GM23338 (cell line): ENCODE measurements at regions not wholly inside any gene's neighbourhood (a gene's known extent, or its start where the extent isn't known, plus 50 kb on each side); places are given as distances from the start of the nearest gene placed in this dataset.
A peak's percentile ranks its signal among the peaks of the same experiment; 100 is the strongest.

ENCODE experiments used
- ATAC-seq: fragments of 200-7000 bp; cut with Tn5 transposase; 3 replicates; pipeline ENCODE4 v1.9.1; 2020
- DNase-seq: peaks from one replicate; pipeline ENCODE4 v3.0.0-alpha.2; 2015; ENCODE audit warnings: low spot score
- H2AFZ ChIP-seq: fragments of 200-600 bp; sonication (generic); 2 replicates; pipeline ENCODE4 v1.8.0; 2016; ENCODE audit warnings: antibody characterized with exemption, mild to moderate bottlenecking, moderate library complexity
- H3F3A ChIP-seq: fragments of 200-600 bp; sonication (generic); replicated peaks from 2 replicates; pipeline ENCODE4 v1.8.0; 2017; ENCODE audit warnings: antibody characterized with exemption, mixed run types, low read depth
- H3K27ac ChIP-seq: fragments of 200-600 bp; sonication (generic); 2 replicates; pipeline ENCODE4 v1.6.1; 2016; ENCODE audit warnings: low read depth
- H3K27me3 ChIP-seq: fragments of 200-600 bp; sonication (generic); 2 replicates; pipeline ENCODE4 v1.8.0; 2016; ENCODE audit warnings: mild to moderate bottlenecking, mixed run types, moderate library complexity; ENCODE audit not compliant: insufficient read depth
- H3K36me3 ChIP-seq: fragments of 200-600 bp; sonication (generic); 2 replicates; pipeline ENCODE4 v1.8.0; 2016; ENCODE audit warnings: mild to moderate bottlenecking; ENCODE audit not compliant: insufficient read depth
- H3K4me1 ChIP-seq: fragments of 200-600 bp; sonication (generic); 2 replicates; pipeline ENCODE4 v1.8.0; 2016; ENCODE audit warnings: mild to moderate bottlenecking, moderate library complexity; ENCODE audit not compliant: insufficient read depth
- H3K4me2 ChIP-seq: fragments of 200-600 bp; sonication (generic); 2 replicates; pipeline ENCODE4 v1.7.1; 2017; ENCODE audit warnings: mixed run types
- H3K4me3 ChIP-seq: fragments of 200-600 bp; sonication (generic); 2 replicates; pipeline ENCODE4 v1.6.1; 2016; ENCODE audit warnings: mixed run types
- H3K79me2 ChIP-seq: fragments of 200-600 bp; sonication (generic); replicated peaks from 2 replicates; pipeline ENCODE4 v1.8.0; 2017; ENCODE audit warnings: mild to moderate bottlenecking; ENCODE audit not compliant: insufficient read depth
- H3K9me2 ChIP-seq: fragments of 200-600 bp; sonication (generic); 2 replicates; pipeline ENCODE4 v1.8.0; 2017; ENCODE audit not compliant: insufficient read depth
- H4K20me1 ChIP-seq: fragments of 200-600 bp; sonication (generic); replicated peaks from 2 replicates; pipeline ENCODE4 v1.8.0; 2017; ENCODE audit warnings: mild to moderate bottlenecking; ENCODE audit not compliant: insufficient read depth
- H3K27ac Mint-ChIP-seq: 2 replicates; pipeline ENCODE4 v1.8.0; 2020; ENCODE audit warnings: inconsistent platforms, mild to moderate bottlenecking, moderate library complexity, mixed read lengths
- H3K27me3 Mint-ChIP-seq: 3 replicates; pipeline ENCODE4 v1.8.0; 2022; ENCODE audit warnings: low read depth, mild to moderate bottlenecking, moderate library complexity, mixed read lengths, inconsistent platforms; ENCODE audit not compliant: insufficient read depth, poor library complexity
- H3K36me3 Mint-ChIP-seq: 3 replicates; pipeline ENCODE4 v1.8.0; 2021; ENCODE audit warnings: low read depth, mild to moderate bottlenecking, inconsistent platforms, moderate library complexity, mixed read lengths
- H3K4me1 Mint-ChIP-seq: 3 replicates; pipeline ENCODE4 v1.8.0; 2020; ENCODE audit warnings: mild to moderate bottlenecking, inconsistent platforms, mixed read lengths
- H3K4me3 Mint-ChIP-seq: 3 replicates; pipeline ENCODE4 v1.8.0; 2021; ENCODE audit warnings: moderate library complexity, mild to moderate bottlenecking, inconsistent platforms, mixed read lengths
- H3K9me3 Mint-ChIP-seq: 3 replicates; pipeline ENCODE4 v1.8.0; 2020; ENCODE audit warnings: moderate library complexity, mild to moderate bottlenecking, inconsistent platforms, mixed read lengths
- CREB1 ChIP-seq: fragments of 250-450 bp; sonication (Bioruptor Pico); IDR thresholded peaks from 2 replicates; pipeline ENCODE4 v1.5.0; 2020; ENCODE audit warnings: low read depth, mild to moderate bottlenecking, moderate library complexity
- EZH2 ChIP-seq: fragments of 200-600 bp; sonication (generic); IDR thresholded peaks from one replicate; pipeline ENCODE4 v1.8.0; 2017; ENCODE audit warnings: antibody characterized with exemption, mild to moderate bottlenecking, low read depth; ENCODE audit not compliant: unreplicated experiment
- EZH2phosphoT487 ChIP-seq: fragments of 200-600 bp; sonication (generic); IDR thresholded peaks from one replicate; pipeline ENCODE4 v1.8.1; 2018; ENCODE audit warnings: antibody characterized with exemption; ENCODE audit not compliant: unreplicated experiment
- NANOG ChIP-seq: IDR thresholded peaks from 2 replicates; pipeline ENCODE4 v1.6.1; 2016; ENCODE audit warnings: antibody characterized with exemption, borderline replicate concordance
- POLR2AphosphoS5 ChIP-seq: IDR thresholded peaks from 2 replicates; pipeline ENCODE4 v1.6.1; 2016; ENCODE audit warnings: antibody characterized with exemption, low read depth
- ZNF331 ChIP-seq: fragments of 250-450 bp; sonication (Bioruptor Pico); IDR thresholded peaks from 2 replicates; pipeline ENCODE4 v1.5.0; 2020; ENCODE audit warnings: low read depth, mild to moderate bottlenecking, moderate library complexity
- ZNF462 ChIP-seq: fragments of 250-450 bp; sonication (Bioruptor Pico); IDR thresholded peaks from 2 replicates; pipeline ENCODE4 v1.5.0; 2020; ENCODE audit warnings: mild to moderate bottlenecking, moderate library complexity
- TF ChIP-seq, protein P1 (sequence below): IDR thresholded peaks from one replicate; pipeline ENCODE4 v1.6.1; 2018; ENCODE audit warnings: antibody characterized with exemption; ENCODE audit not compliant: unreplicated experiment

DNA sequence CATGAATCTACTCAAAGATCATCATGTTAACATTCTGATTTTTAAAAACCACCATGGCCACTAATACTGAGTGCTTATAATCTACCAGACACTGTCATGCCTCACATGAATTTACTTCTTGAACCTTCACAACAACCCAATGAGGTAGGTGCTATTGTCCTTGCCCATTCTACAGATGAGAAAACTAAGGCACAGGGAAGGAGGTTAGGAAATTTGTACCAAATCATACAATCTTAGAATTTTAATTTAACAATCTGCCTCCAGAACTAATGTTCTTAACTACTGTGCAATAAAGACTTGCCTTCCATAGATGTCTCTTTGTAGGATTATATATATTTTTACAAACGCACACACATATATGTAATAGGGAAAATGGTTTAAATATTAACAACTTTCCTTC, 269.5 kb downstream of the ALDH8A1 start (continued):
- TF ChIP-seq, protein P1, sequence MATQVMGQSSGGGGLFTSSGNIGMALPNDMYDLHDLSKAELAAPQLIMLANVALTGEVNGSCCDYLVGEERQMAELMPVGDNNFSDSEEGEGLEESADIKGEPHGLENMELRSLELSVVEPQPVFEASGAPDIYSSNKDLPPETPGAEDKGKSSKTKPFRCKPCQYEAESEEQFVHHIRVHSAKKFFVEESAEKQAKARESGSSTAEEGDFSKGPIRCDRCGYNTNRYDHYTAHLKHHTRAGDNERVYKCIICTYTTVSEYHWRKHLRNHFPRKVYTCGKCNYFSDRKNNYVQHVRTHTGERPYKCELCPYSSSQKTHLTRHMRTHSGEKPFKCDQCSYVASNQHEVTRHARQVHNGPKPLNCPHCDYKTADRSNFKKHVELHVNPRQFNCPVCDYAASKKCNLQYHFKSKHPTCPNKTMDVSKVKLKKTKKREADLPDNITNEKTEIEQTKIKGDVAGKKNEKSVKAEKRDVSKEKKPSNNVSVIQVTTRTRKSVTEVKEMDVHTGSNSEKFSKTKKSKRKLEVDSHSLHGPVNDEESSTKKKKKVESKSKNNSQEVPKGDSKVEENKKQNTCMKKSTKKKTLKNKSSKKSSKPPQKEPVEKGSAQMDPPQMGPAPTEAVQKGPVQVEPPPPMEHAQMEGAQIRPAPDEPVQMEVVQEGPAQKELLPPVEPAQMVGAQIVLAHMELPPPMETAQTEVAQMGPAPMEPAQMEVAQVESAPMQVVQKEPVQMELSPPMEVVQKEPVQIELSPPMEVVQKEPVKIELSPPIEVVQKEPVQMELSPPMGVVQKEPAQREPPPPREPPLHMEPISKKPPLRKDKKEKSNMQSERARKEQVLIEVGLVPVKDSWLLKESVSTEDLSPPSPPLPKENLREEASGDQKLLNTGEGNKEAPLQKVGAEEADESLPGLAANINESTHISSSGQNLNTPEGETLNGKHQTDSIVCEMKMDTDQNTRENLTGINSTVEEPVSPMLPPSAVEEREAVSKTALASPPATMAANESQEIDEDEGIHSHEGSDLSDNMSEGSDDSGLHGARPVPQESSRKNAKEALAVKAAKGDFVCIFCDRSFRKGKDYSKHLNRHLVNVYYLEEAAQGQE: no peak
- no peak for TF ChIP-seq POLR2AphosphoS5

- no peaks in the 10 kb centered on the region for H3K36me3 ChIP-seq
- TF ChIP-seq POLR2AphosphoS5 (no peak), NANOG (no peak)
- H3K4me3 ChIP-seq: no peak overlapping the region
- H3K4me1 Mint-ChIP-seq: peaks cover 17% of the 10 kb centered on the region
- H4K20me1 ChIP-seq: no peaks in the 10 kb centered on the region
- H3K9me2 ChIP-seq: no peaks in the 10 kb centered on the region
- H3K27me3 ChIP-seq: no peaks in the 10 kb centered on the region
- peaks cover 1% of the 10 kb centered on the region for H3K27me3 Mint-ChIP-seq
- ATAC-seq: no peak
- H3K9me3 Mint-ChIP-seq: no peaks in the 10 kb centered on the region
- H3F3A ChIP-seq: no peaks in the 10 kb centered on the region
- peaks cover 5% of the 10 kb centered on the region; the same call in 1 of the 2 replicates for H3K4me1 ChIP-seq
- no peaks in the 10 kb centered on the region; the same call in 2 of the 3 replicates for H3K36me3 Mint-ChIP-seq
- H2AFZ ChIP-seq: no peak overlapping the region
- H3K4me2 ChIP-seq: no peak overlapping the region
- no peak for DNase-seq
- H3K27ac Mint-ChIP-seq: no peak overlapping the region
- H3K27ac ChIP-seq: no peak overlapping the region
- no peaks in the 10 kb centered on the region for H3K79me2 ChIP-seq
- H3K4me3 Mint-ChIP-seq: no peak overlapping the region
These were observed 269.9 kb downstream of the ALDH8A1 start for GRCh38 chr6:134680021-134680420.

GRCh38 chr6:134678436-134678889, 271.4 kb downstream of the ALDH8A1 start:
- peaks cover 1% of the 10 kb centered on the region for H3K27me3 Mint-ChIP-seq
- TF ChIP-seq CREB1 (no peak), EZH2phosphoT487 (no peak), ZNF462 (CRISPR knock-in tag) (no peak), EZH2 (no peak), NANOG (no peak), ZNF331 (CRISPR knock-in tag) (no peak)

More at GRCh38 chr6:134678436-134678889, 271.4 kb downstream of the ALDH8A1 start:
- DNase-seq: no peak
- no peak overlapping the region; the same call in 1 of the 2 replicates for H3K27ac Mint-ChIP-seq
- no peak overlapping the region for H3K4me2 ChIP-seq
- H3K4me3 ChIP-seq: no peak overlapping the region
- H3K27ac ChIP-seq: no peak overlapping the region
- no peaks in the 10 kb centered on the region for H3K36me3 ChIP-seq
- peaks cover 8% of the 10 kb centered on the region; the same call in 1 of the 2 replicates for H3K4me1 ChIP-seq
- H3K36me3 Mint-ChIP-seq: no peaks in the 10 kb centered on the region; the same call in 2 of the 3 replicates
- H3K27me3 ChIP-seq: no peaks in the 10 kb centered on the region
- H2AFZ ChIP-seq: peak overlapping the region; percentile 63; the same call in 1 of the 2 replicates
- no peaks in the 10 kb centered on the region for H3K9me3 Mint-ChIP-seq
- H3F3A ChIP-seq: no peaks in the 10 kb centered on the region
- no peaks in the 10 kb centered on the region for H4K20me1 ChIP-seq
- H3K9me2 ChIP-seq: no peaks in the 10 kb centered on the region
- peaks cover 25% of the 10 kb centered on the region for H3K4me1 Mint-ChIP-seq
- no peak for ATAC-seq
- H3K79me2 ChIP-seq: no peaks in the 10 kb centered on the region
- H3K4me3 Mint-ChIP-seq: no peak overlapping the region
